MCF 10A (cell line): ENCODE measurements at regions not wholly inside any gene's neighbourhood (a gene's known extent, or its start where the extent isn't known, plus 50 kb on each side); places are given as distances from the start of the nearest gene placed in this dataset.
"Not testable (repeated sequence)": the region's sequence is repeated elsewhere in the genome, so short reads cannot be mapped to it uniquely, and the experiment has no call there.

Source experiments
- BruUV-seq: library from RNA; stranded (reverse); fragments of 400-500 nt; replicated peaks from 2 replicates; lab custom pipeline; 2021; lab: Mats Ljungman, UMichigan
- CTCF ChIA-PET: fragments of 300-600 bp; sonication (Branson Sonifier 250); formaldehyde crosslinking; extraction: SDS; loops from one replicate; lab custom pipeline; 2021; ENCODE audit warnings: antibody characterized with exemption, inconsistent platforms; lab: Yijun Ruan, JAX
- POLR2A ChIA-PET: fragments of 300-600, 350-650 bp; sonication (Branson Sonifier 250); formaldehyde crosslinking; extraction: SDS; loops from one replicate; lab custom pipeline; 2020; ENCODE audit warnings: antibody characterized with exemption, inconsistent platforms; lab: Yijun Ruan, JAX
- DNase-seq: peaks from one replicate; pipeline ENCODE4 v3.0.0-alpha.2; 2018; ENCODE audit not compliant: unreplicated experiment
- H3K27ac Mint-ChIP-seq: one replicate; pipeline ENCODE4 v1.8.0; 2022; ENCODE audit warnings: mild to moderate bottlenecking, low read depth, mixed read lengths; ENCODE audit not compliant: unreplicated experiment
- H3K27me3 Mint-ChIP-seq: one replicate; pipeline ENCODE4 v1.8.0; 2022; ENCODE audit warnings: mixed read lengths; ENCODE audit not compliant: insufficient read depth, unreplicated experiment
- H3K36me3 Mint-ChIP-seq: one replicate; pipeline ENCODE4 v1.8.0; 2022; ENCODE audit warnings: mild to moderate bottlenecking, moderate library complexity, mixed read lengths; ENCODE audit not compliant: insufficient read depth, unreplicated experiment
- H3K4me1 Mint-ChIP-seq: one replicate; pipeline ENCODE4 v1.8.0; 2022; ENCODE audit warnings: mixed read lengths; ENCODE audit not compliant: insufficient read depth, unreplicated experiment
- H3K4me3 Mint-ChIP-seq: one replicate; pipeline ENCODE4 v1.8.0; 2022; ENCODE audit warnings: mild to moderate bottlenecking, moderate library complexity, mixed read lengths; ENCODE audit not compliant: unreplicated experiment
- H3K9me3 Mint-ChIP-seq: one replicate; pipeline ENCODE4 v1.8.0; 2022; ENCODE audit warnings: mixed read lengths; ENCODE audit not compliant: unreplicated experiment
- intact Hi-C: fragments of 100-400 bp; cut with micrococcal nuclease; formaldehyde crosslinking; loops from 2 replicates; pipeline ENCODE4 v1.14.1; 2022
- TF ChIP-seq, protein P1 (sequence below): fragments of 200-600 bp; IDR thresholded peaks from one replicate; pipeline ENCODE4 v1.8.0; 2022; ENCODE audit warnings: antibody characterized with exemption, mild to moderate bottlenecking; ENCODE audit not compliant: unreplicated experiment

DNA sequence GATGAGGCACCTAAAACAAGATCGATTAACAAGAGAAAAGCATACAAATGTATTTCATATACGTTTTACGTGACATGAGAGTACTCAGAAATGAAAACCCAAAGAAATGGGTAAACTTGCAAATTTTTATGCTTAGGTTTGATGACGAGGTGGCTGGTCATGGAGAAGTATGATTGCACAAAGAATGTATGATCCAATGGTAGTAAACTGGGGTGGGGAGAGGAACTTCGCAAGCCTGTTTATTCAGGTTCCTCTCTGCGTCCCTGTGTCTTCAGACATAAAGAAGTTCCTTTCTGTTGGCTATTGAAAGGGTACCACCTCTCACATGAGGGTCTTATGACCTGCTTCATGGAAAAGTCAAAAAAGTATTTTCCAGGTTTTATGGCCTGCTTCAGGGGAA lies 309.2 kb downstream of the BCOR start:
- intact Hi-C loops, result no loop called here
- TF ChIP-seq, protein P1, sequence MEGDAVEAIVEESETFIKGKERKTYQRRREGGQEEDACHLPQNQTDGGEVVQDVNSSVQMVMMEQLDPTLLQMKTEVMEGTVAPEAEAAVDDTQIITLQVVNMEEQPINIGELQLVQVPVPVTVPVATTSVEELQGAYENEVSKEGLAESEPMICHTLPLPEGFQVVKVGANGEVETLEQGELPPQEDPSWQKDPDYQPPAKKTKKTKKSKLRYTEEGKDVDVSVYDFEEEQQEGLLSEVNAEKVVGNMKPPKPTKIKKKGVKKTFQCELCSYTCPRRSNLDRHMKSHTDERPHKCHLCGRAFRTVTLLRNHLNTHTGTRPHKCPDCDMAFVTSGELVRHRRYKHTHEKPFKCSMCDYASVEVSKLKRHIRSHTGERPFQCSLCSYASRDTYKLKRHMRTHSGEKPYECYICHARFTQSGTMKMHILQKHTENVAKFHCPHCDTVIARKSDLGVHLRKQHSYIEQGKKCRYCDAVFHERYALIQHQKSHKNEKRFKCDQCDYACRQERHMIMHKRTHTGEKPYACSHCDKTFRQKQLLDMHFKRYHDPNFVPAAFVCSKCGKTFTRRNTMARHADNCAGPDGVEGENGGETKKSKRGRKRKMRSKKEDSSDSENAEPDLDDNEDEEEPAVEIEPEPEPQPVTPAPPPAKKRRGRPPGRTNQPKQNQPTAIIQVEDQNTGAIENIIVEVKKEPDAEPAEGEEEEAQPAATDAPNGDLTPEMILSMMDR, result no peak

DNA sequence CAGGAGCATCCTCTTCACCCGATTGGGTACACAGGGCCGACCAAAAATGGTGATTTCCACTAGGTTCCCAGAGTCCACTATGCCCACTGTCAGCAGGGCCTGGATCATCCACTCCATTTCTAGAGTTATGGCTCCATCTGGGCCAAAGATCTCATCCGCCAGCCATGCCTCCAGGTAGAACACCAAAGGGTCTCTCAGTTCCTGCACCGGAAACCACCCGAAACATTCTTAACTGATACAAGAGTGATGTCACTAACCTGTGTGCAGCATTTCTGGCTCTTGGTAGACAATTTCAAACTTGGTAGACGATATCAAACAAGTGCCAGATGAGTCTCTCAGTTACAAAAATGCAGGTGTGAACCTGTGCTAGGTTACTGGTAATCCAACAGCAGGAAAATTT lies 306.1 kb downstream of the BCOR start:
- TF ChIP-seq, protein P1, result no peak
- H3K4me1 Mint-ChIP-seq, result no peaks in the 10 kb centered on the region
- ChIA-PET CTCF (no interaction called here), POLR2A (no interaction called here)
- no peak overlapping the region for H3K4me3 Mint-ChIP-seq
- peaks cover 45% of the 10 kb centered on the region for H3K27me3 Mint-ChIP-seq
- H3K36me3 Mint-ChIP-seq, result no peaks in the 10 kb centered on the region
- no peak overlapping the region for H3K27ac Mint-ChIP-seq
- intact Hi-C loops, result no loop called here
- BruUV-seq, result no TSS peak
- DNase-seq, result no peak
- no peaks in the 10 kb centered on the region for H3K9me3 Mint-ChIP-seq

More for the DNA sequence above, 309.2 kb downstream of the BCOR start:
- H3K9me3 Mint-ChIP-seq, result no peaks in the 10 kb centered on the region
- ChIA-PET POLR2A (no interaction called here), CTCF (no interaction called here)
- H3K36me3 Mint-ChIP-seq, result no peaks in the 10 kb centered on the region
- peaks cover 33% of the 10 kb centered on the region for H3K27me3 Mint-ChIP-seq
- no peak for DNase-seq
- BruUV-seq, result no TSS peak
- no peaks in the 10 kb centered on the region for H3K4me1 Mint-ChIP-seq
- no peak overlapping the region for H3K4me3 Mint-ChIP-seq
- H3K27ac Mint-ChIP-seq, result no peak overlapping the region

DNA sequence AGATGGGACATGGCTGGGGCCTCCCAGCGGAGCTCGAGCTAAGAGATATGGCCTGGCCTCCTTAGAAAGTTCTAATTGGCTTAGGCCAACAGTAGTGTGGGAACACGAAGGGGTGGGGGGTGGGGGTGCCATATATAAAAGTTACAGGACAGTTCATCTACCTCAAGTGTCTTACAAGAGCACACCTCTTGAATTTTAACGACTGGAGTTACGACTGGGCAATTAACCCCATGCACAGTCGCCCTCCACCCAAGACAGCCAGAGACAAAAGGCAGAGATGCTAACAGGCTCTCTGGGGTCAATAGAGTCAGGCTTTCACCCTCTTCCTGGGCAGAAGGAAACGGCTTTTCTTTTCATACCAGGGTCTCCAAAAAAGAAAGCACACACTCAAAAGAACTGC lies 302.2 kb downstream of the BCOR start:
- POLR2A ChIA-PET, result no interaction called here
- H3K27me3 Mint-ChIP-seq, result peaks cover 47% of the 10 kb centered on the region
- no peaks in the 10 kb centered on the region for H3K9me3 Mint-ChIP-seq
- no peaks in the 10 kb centered on the region for H3K36me3 Mint-ChIP-seq
- intact Hi-C loops, result no loop called here
- no peak overlapping the region for H3K27ac Mint-ChIP-seq
- no peak overlapping the region for H3K4me3 Mint-ChIP-seq
- no TSS peak for BruUV-seq
- TF ChIP-seq, protein P1, result no peak
- CTCF ChIA-PET, result interaction anchor here (0.6 to 0.8 kb wide), 2 partner anchors 11 to 338 kb away, joined by 3 to 4 read pairs; no protein-coding TSS in a partner anchor
- no peak for DNase-seq
- H3K4me1 Mint-ChIP-seq, result no peaks in the 10 kb centered on the region

DNA sequence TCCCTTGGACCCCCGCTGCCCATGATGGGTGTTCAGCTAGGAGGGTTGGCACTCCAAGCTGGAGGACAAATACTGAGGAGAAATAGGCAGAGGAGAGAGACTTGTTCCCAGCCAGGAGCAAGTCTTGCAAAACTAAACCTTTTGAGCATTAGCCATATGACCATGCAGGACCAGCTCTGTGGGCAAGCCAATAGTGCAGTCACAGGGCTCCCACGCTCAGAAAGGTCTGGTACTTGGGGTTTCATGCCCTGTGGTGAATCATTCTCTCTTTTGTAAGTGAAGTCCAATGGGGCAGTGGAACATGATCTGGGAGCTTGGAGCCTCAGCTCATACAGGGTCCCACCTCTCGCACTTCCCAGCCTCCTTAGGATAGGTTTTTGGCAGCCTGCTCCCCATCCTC lies 300.9 kb downstream of the BCOR start:
- H3K27ac Mint-ChIP-seq, result no peak overlapping the region
- CTCF ChIA-PET, result interaction anchor here (0.6 to 0.7 kb wide), 2 partner anchors 10 to 255 kb away, joined by 3 to 6 read pairs; no protein-coding TSS in a partner anchor
- TF ChIP-seq, protein P1, result no peak
- peaks cover 56% of the 10 kb centered on the region for H3K27me3 Mint-ChIP-seq
- H3K9me3 Mint-ChIP-seq, result no peaks in the 10 kb centered on the region
- BruUV-seq, result no TSS peak
- no peak overlapping the region for H3K4me3 Mint-ChIP-seq
- no peaks in the 10 kb centered on the region for H3K36me3 Mint-ChIP-seq
- H3K4me1 Mint-ChIP-seq, result no peaks in the 10 kb centered on the region
- peak; percentile 11 for DNase-seq
- intact Hi-C loops, result no loop called here
- POLR2A ChIA-PET, result interaction anchor here (0.5 to 0.6 kb wide), 3 partner anchors 8 to 599 kb away, joined by 3 to 4 read pairs (median 3); no protein-coding TSS in a partner anchor

DNA sequence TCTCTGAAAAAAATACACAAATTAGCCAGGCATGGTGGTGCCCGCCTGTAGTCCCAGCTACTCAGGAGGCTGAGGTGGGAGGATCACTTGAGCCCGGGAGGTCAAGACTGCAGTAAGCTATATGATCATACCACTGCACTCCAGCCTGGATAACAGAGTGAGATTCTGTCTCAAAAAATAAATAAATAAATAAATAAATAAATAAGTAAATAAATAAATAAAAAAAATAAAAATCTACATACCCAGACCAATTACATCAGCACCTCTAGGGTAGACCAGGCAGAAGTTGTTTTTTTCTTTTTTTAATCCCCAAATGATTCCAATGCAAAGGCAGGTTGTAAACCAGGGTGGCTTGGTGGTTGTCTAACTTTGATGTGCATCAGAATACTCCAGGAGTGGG lies 299.3 kb downstream of the BCOR start:
- H3K36me3 Mint-ChIP-seq, intact Hi-C loops, H3K9me3 Mint-ChIP-seq, H3K4me3 Mint-ChIP-seq, POLR2A ChIA-PET, BruUV-seq, H3K4me1 Mint-ChIP-seq, DNase-seq, H3K27ac Mint-ChIP-seq: not testable (repeated sequence)
- H3K27me3 Mint-ChIP-seq, result peaks cover 69% of the 10 kb centered on the region
- CTCF ChIA-PET, result interaction anchor here (0.5 kb wide), 1 partner anchor 72 kb away, joined by 3 read pairs; no protein-coding TSS in a partner anchor
